ENCODE measurements at regions not wholly inside any gene's neighbourhood (a gene's known extent, or its start where the extent isn't known, plus 50 kb on each side); places are given as distances from the start of the nearest gene placed in this dataset.

DNA sequence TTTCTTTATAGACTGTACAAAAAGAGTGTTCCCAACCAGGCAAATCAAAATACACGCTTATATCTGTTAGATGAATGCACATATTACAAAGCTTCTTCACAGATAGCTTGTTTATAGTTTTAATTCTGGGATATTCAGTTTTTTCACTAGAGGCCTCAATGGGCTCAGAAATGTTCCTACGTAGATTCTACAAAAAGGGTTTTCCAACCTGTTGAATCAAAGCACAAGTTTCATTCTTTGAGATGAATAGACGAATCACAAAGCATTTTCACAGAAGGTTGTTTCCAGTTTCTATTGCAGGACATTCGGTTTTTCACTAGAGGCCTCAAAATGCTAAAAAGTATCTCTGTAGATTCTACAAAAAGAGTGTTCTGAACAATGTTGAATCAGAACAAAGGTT is 1490.3 kb downstream of the UQCRFS1 start:
- TF ChIP-seq, protein P1, sequence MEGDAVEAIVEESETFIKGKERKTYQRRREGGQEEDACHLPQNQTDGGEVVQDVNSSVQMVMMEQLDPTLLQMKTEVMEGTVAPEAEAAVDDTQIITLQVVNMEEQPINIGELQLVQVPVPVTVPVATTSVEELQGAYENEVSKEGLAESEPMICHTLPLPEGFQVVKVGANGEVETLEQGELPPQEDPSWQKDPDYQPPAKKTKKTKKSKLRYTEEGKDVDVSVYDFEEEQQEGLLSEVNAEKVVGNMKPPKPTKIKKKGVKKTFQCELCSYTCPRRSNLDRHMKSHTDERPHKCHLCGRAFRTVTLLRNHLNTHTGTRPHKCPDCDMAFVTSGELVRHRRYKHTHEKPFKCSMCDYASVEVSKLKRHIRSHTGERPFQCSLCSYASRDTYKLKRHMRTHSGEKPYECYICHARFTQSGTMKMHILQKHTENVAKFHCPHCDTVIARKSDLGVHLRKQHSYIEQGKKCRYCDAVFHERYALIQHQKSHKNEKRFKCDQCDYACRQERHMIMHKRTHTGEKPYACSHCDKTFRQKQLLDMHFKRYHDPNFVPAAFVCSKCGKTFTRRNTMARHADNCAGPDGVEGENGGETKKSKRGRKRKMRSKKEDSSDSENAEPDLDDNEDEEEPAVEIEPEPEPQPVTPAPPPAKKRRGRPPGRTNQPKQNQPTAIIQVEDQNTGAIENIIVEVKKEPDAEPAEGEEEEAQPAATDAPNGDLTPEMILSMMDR (IDR thresholded peaks at IDR 0.05): no peak
- H3K4me1 ChIP-seq: no peaks in the 10 kb centered on the region
- DNase-seq (ENCODE audit: low spot score in 2 of 2): no peak
- no peak overlapping the region for H3K4me3 ChIP-seq
- H3K9me3 ChIP-seq: peaks cover 46 to 82% of the 10 kb centered on the region in 2 donors
- no peak overlapping the region for H3K27ac ChIP-seq
- intact Hi-C loops (cut with DNase I): no loop called here
- H3K36me3 ChIP-seq: peaks cover 0 to 10% of the 10 kb centered on the region in 2 donors
- no peaks in the 10 kb centered on the region for H3K27me3 ChIP-seq

DNA sequence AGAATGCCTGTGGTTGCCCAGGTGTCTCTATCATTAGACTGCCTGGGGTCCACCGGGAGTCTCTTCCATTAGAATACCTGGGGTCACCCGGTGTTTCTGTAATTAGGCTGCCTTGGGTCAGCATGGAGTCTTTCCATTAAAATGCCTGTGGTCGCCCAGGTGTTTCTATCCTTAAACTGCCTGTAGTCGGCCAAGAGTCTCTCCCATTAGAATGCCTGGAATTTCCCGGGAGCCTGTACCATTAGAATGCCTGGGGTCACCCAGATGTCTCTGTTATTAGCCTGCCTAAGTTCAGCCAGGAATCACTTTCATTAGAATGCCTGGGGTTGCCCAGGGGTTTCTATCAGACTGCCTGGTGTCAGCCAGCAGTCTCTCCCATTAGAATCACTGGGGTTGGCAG is 1492.8 kb downstream of the UQCRFS1 start:
- intact Hi-C loops (cut with DNase I): no loop called here
- TF ChIP-seq, protein P1 (IDR thresholded peaks at IDR 0.05): no peak
- H3K4me3 ChIP-seq: no peak overlapping the region
- H3K27me3 ChIP-seq: no peaks in the 10 kb centered on the region
- H3K27ac ChIP-seq: no peak overlapping the region
- no peaks in the 10 kb centered on the region for H3K4me1 ChIP-seq
- H3K36me3 ChIP-seq: no peaks in the 10 kb centered on the region
- DNase-seq (ENCODE audit: low spot score in 2 of 2): no peak
- H3K9me3 ChIP-seq: peaks cover 33 to 66% of the 10 kb centered on the region in 2 donors

DNA sequence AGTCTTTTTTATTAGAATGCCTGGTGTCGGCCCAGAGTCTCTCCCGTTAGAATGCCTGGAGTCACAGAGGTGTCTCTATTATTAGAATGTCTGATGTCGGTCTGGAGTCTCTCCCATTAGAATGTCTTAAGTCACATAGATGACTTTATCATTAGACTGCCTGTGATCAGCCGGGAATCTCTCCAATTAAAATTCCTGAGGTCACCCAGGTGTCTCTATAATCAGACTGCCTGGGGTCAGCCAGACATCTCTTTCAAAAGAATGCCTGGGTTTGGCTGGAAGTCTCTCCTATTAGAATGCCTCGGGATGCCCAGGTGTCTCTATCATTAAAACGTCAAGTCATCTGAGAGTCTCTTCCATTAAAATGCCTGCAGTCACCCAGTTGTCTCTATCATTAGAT is 1493.9 kb downstream of the UQCRFS1 start:
- Histone ChIP-seq H3K36me3 (no peaks in the 10 kb centered on the region), H3K27ac (no peak overlapping the region), H3K4me1 (no peaks in the 10 kb centered on the region), H3K4me3 (no peak overlapping the region), H3K9me3 (peaks cover 22 to 60% of the 10 kb centered on the region in 2 donors), H3K27me3 (no peaks in the 10 kb centered on the region)
- TF ChIP-seq, protein P1 (IDR thresholded peaks at IDR 0.05): no peak
- intact Hi-C loops (cut with DNase I): no loop called here
- no peak for DNase-seq (ENCODE audit: low spot score in 2 of 2)

DNA sequence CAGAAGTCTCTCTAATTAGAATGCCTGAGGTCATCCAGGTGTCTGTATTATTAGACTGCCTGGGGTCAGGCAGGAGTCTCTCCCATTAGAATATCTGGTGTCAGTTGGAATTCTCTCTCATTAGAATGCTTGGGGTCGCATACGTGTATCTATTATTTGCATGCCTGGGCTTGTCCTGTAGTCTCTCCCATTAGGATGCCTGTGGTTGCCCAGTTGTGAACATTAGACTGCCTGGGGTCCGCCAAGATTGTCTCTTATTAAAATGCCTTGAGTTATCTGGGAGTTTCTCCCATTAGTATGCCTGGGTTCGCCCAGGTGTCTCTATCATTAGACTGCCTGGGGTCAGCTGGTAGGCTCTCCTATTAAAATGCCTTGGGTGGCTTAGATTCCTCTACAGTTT is 1494.7 kb downstream of the UQCRFS1 start:
- Histone ChIP-seq H3K36me3 (no peaks in the 10 kb centered on the region), H3K9me3 (peaks cover 15 to 52% of the 10 kb centered on the region in 2 donors), H3K27me3 (no peaks in the 10 kb centered on the region), H3K4me1 (no peaks in the 10 kb centered on the region), H3K4me3 (no peak overlapping the region), H3K27ac (no peak overlapping the region)
- intact Hi-C loops (cut with DNase I): no loop called here
- TF ChIP-seq, protein P1 (IDR thresholded peaks at IDR 0.05): no peak
- DNase-seq (ENCODE audit: low spot score in 2 of 2): no peak

DNA sequence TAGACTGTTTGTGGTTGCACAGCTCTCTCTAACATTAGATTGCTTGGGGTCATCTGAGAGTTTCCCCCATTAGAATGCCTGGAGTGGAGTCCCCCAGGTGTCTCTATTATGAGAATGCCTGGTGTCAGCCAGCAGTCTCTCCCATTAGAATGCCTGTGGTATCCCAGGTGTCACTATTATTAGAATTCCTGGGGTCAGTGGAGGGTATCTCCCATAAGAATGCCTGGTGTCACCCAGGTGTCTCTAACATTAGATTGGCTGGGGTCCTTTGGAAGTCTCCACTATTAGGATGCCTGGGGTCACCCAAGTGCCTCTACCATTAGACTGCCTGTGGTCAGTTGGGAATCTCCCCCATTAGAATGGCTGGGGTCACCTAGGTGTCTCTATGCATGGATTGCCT is 1495.1 kb downstream of the UQCRFS1 start:
- no peaks in the 10 kb centered on the region for H3K27me3 ChIP-seq
- no peak for DNase-seq (ENCODE audit: low spot score in 2 of 2)
- TF ChIP-seq, protein P1 (IDR thresholded peaks at IDR 0.05): no peak
- intact Hi-C loops (cut with DNase I): no loop called here
- peaks cover 13 to 48% of the 10 kb centered on the region in 2 donors for H3K9me3 ChIP-seq
- H3K27ac ChIP-seq: no peak overlapping the region
- H3K4me1 ChIP-seq: no peaks in the 10 kb centered on the region
- no peak overlapping the region for H3K4me3 ChIP-seq
- no peaks in the 10 kb centered on the region for H3K36me3 ChIP-seq

DNA sequence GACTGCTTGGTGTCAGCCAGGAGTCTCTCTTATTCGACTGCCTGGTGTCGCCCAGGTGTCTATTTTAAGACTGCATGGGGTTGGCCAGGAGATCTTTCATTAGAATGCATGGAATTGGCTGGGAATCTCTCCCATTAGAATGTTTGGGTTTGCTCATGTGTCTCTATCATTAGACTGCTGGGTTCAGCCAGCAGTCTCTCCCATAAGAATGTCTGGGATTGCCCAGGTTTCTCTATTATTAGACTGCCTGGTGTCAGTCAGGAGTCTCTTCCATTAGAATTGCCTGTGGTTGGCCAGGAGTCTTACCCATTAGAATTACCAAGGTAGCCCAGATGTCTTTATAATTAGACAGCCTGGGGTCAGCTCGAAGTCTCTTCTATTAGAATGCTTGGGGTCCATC is 1496.0 kb downstream of the UQCRFS1 start:
- Histone ChIP-seq H3K4me1 (no peaks in the 10 kb centered on the region), H3K4me3 (no peak overlapping the region), H3K27ac (no peak overlapping the region), H3K36me3 (no peaks in the 10 kb centered on the region), H3K9me3 (peaks cover 8 to 39% of the 10 kb centered on the region in 2 donors), H3K27me3 (no peaks in the 10 kb centered on the region)
- no peak for DNase-seq (ENCODE audit: low spot score in 2 of 2)
- intact Hi-C loops (cut with DNase I): no loop called here
- TF ChIP-seq, protein P1 (IDR thresholded peaks at IDR 0.05): no peak
